Neural crest cell (in vitro differentiated cells): ENCODE measurements at regions not wholly inside any gene's neighbourhood (a gene's known extent, or its start where the extent isn't known, plus 50 kb on each side); places are given as distances from the start of the nearest gene placed in this dataset.

ENCODE experiments used
- DNase-seq: peaks from one replicate; pipeline ENCODE4 v3.0.0; 2021; ENCODE audit warnings: low read depth, mixed read lengths, low spot score
- H3K27ac Mint-ChIP-seq: one replicate; pipeline ENCODE4 v1.8.0; 2021; ENCODE audit warnings: mild to moderate bottlenecking, mixed read lengths; ENCODE audit not compliant: unreplicated experiment
- H3K27me3 Mint-ChIP-seq: 2 replicates; pipeline ENCODE4 v1.8.0; 2021; ENCODE audit warnings: low read depth, mild to moderate bottlenecking, mixed read lengths
- H3K36me3 Mint-ChIP-seq: 2 replicates; pipeline ENCODE4 v1.8.0; 2021; ENCODE audit warnings: low read depth, mild to moderate bottlenecking, mixed read lengths
- H3K4me1 Mint-ChIP-seq: 2 replicates; pipeline ENCODE4 v1.8.0; 2021; ENCODE audit warnings: mixed read lengths
- H3K4me3 Mint-ChIP-seq: one replicate; pipeline ENCODE4 v1.8.0; 2021; ENCODE audit warnings: mild to moderate bottlenecking, mixed read lengths
- H3K9me3 Mint-ChIP-seq: 2 replicates; pipeline ENCODE4 v1.8.0; 2021; ENCODE audit warnings: mixed read lengths
- TF ChIP-seq, protein P1 (sequence below): fragments of 200-600 bp; sonication (generic); conservative IDR thresholded peaks from 2 replicates; pipeline ENCODE4 v1.5.0; 2021; ENCODE audit warnings: antibody characterized with exemption, mild to moderate bottlenecking

DNA sequence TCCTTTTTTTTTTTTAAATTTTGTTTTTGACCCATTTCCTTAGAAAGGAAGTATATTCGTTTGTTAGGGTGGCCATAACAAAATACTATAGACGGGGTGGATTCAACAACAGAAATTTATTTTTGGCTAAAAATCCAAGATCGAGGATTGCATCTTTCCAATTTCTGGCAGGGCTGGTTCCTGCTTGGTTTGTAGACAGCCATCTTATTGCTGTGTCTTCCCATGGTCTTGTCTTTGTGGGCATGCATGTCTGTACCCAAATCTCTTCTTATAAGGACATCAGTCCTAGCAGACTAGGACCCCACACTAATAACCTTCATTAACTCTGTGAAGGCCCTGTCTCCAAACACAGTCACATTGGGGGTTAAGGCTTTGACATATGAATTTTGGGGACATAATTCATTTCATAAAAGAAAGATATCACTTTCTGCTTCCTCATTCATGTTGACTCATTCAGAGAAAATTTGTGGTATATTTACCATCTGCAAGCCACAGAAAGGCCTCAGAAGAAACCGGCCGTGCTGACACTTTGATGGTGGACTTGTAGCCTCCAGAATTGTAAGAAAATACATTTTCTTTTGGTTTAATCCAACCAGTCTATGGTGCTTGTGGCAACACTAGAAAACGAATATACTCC is 262.1 kb downstream of the LPIN1 start:
- Mint-ChIP-seq H3K36me3 (no peaks in the 10 kb centered on the region), H3K27me3 (no peaks in the 10 kb centered on the region), H3K9me3 (no peaks in the 10 kb centered on the region), H3K27ac (no peak overlapping the region), H3K4me3 (no peak overlapping the region), H3K4me1 (peaks cover 22% of the 10 kb centered on the region)
- no peak for DNase-seq
- TF ChIP-seq, protein P1, sequence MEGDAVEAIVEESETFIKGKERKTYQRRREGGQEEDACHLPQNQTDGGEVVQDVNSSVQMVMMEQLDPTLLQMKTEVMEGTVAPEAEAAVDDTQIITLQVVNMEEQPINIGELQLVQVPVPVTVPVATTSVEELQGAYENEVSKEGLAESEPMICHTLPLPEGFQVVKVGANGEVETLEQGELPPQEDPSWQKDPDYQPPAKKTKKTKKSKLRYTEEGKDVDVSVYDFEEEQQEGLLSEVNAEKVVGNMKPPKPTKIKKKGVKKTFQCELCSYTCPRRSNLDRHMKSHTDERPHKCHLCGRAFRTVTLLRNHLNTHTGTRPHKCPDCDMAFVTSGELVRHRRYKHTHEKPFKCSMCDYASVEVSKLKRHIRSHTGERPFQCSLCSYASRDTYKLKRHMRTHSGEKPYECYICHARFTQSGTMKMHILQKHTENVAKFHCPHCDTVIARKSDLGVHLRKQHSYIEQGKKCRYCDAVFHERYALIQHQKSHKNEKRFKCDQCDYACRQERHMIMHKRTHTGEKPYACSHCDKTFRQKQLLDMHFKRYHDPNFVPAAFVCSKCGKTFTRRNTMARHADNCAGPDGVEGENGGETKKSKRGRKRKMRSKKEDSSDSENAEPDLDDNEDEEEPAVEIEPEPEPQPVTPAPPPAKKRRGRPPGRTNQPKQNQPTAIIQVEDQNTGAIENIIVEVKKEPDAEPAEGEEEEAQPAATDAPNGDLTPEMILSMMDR, result no peak

DNA sequence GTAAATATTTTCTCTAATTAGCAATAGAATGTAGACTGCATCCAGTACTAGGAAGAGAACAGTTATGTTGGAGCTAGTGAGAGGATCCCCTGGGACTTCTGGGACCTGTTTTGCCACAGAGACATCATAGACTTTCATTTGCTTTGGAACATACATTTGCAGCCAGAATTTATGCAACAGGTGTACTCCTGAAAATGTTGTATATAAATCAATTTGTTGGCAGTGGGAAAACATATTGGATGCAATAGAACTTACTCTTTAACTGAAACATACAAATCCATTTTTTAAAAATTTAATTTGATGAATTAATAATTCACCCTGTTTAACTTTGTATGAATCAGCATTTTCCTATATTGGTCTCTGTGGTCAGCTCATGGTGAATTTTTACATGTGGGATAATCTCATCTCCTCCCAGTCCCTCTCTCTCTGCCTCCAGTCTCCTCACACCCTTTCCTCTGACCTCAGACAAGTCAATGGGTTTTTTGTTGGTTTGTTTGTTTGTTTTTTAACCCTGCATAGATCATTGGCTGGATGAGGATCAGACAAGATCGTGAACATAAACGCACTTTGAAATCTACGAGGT is 263.0 kb downstream of the LPIN1 start:
- no peaks in the 10 kb centered on the region for H3K9me3 Mint-ChIP-seq

DNA sequence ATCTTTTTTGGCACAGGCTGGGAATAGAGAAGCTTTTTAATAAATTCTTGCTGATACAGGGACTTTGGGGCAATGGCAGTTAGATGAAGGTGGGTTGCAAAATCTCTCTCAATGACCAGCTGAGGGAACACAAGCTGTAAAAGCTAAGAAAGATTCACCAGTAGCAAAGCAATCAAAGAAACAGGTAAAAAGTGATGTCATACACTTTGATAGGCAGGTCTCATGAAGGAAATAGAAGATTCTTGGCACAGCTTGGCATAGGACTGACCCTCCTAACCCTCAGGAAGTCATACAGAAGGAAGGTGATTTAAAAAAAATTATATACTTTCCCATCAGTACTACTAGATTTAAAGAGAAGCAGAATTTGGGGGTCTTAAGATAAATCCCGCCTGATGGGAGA is 263.6 kb downstream of the LPIN1 start:
- Mint-ChIP-seq H3K27me3 (no peaks in the 10 kb centered on the region), H3K4me1 (peaks cover 22% of the 10 kb centered on the region), H3K27ac (no peak overlapping the region), H3K36me3 (no peaks in the 10 kb centered on the region), H3K9me3 (no peaks in the 10 kb centered on the region), H3K4me3 (no peak overlapping the region)
- TF ChIP-seq, protein P1, result no peak
- DNase-seq, result no peak

More for the DNA sequence above, 263.0 kb downstream of the LPIN1 start:
- Mint-ChIP-seq H3K36me3 (no peaks in the 10 kb centered on the region), H3K27me3 (no peaks in the 10 kb centered on the region), H3K27ac (peak overlapping the region; percentile 38), H3K4me3 (no peak overlapping the region), H3K4me1 (peaks cover 22% of the 10 kb centered on the region)
- TF ChIP-seq, protein P1, result no peak
- DNase-seq, result no peak

DNA sequence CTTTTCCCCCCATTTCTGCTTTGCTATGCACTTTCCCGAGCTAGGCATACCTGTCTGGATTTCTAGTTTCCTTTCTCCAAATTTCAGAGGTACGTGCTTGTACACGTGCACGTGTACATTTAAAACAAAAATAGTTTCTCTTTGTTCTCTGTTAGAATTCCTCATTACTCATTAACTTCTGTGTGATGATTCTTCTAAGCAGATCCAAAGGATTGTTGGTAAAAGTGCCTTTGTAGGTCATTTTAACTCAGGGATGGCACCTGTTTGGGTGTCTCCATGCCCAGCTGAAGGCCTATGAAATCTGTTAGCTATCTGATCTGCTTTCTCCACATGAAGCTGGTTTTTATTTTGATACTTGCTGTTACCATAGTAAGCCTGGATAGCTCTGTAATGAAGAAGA is 264.3 kb downstream of the LPIN1 start:
- TF ChIP-seq, protein P1, result no peak
- H3K27ac Mint-ChIP-seq, result no peak overlapping the region
- no peaks in the 10 kb centered on the region for H3K27me3 Mint-ChIP-seq
- no peaks in the 10 kb centered on the region for H3K36me3 Mint-ChIP-seq
- no peak overlapping the region for H3K4me3 Mint-ChIP-seq
- peaks cover 22% of the 10 kb centered on the region for H3K4me1 Mint-ChIP-seq
- no peak for DNase-seq
- no peaks in the 10 kb centered on the region for H3K9me3 Mint-ChIP-seq

DNA sequence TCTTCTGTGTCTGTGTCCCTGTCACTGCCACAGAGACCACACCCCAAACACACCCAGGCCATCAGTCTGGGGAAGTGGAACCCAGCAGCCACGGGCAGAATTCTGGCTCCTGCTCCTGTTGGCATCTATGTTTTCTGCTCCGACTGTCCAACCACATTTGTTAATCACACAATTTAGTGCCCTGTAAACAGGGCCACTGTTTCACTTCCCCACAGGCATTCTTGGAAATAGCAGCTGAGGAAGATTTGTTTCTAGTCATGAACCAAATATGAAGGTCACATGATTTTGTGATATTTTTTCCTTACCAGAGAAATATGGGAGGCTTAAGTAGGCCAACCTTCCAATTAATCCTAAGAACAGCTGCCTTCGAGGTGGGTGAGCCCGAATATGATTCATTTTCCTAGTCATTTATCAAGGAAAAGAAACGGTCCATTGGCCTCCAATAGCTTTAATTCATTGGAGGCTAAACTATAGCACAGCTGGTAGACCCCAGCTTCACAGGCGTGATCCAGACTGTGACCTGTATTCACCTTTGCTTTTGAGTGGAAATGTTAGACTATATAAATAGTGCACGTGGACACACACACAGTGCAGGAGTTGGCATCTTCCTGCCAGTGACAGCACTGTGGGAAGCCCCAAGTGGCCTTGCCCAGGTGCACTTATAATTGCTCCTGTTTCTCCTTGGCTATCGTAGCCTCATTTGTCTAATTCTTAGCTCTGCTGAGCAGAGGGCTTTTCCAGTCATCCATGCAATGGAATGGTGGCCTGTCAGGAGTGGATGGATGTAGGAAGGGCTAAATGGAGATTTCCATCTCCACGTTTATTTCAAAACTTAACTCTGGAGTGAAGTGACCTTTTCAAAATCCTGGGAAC is 267.9 kb downstream of the LPIN1 start:
- H3K4me3 Mint-ChIP-seq, result no peak overlapping the region

More for the DNA sequence above, 267.9 kb downstream of the LPIN1 start:
- no peak overlapping the region for H3K27ac Mint-ChIP-seq
- no peaks in the 10 kb centered on the region for H3K27me3 Mint-ChIP-seq
- H3K4me1 Mint-ChIP-seq, result peaks cover 8% of the 10 kb centered on the region
- TF ChIP-seq, protein P1, result no peak
- DNase-seq, result no peak
- H3K9me3 Mint-ChIP-seq, result peaks cover 2% of the 10 kb centered on the region
- H3K36me3 Mint-ChIP-seq, result no peaks in the 10 kb centered on the region
